ENCODE measurements at regions not wholly inside any gene's neighbourhood (a gene's known extent, or its start where the extent isn't known, plus 50 kb on each side); places are given as distances from the start of the nearest gene placed in this dataset.
"Not testable (repeated sequence)": the region's sequence is repeated elsewhere in the genome, so short reads cannot be mapped to it uniquely, and the experiment has no call there.

DNA sequence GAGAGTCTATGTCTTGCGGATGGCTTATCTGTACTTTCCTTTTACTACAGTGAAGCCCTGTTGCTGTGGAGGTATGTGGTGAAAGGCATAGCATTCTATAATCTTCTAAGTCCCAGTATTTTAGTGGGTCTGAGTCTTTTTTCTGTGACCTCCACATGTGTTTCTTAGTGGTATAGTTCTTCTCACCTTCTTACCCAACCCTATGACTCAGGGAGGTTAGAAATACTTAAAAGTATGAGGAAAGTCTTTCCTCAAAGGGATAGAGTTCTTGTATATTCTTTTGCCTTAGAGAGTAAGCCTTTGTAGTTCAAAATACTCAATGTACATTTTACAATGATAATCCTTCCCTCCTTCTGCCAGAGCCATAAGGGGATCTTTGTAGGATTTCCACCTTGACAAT is 621.9 kb upstream of the CTNND2 start:
- TF ChIP-seq, protein P1, sequence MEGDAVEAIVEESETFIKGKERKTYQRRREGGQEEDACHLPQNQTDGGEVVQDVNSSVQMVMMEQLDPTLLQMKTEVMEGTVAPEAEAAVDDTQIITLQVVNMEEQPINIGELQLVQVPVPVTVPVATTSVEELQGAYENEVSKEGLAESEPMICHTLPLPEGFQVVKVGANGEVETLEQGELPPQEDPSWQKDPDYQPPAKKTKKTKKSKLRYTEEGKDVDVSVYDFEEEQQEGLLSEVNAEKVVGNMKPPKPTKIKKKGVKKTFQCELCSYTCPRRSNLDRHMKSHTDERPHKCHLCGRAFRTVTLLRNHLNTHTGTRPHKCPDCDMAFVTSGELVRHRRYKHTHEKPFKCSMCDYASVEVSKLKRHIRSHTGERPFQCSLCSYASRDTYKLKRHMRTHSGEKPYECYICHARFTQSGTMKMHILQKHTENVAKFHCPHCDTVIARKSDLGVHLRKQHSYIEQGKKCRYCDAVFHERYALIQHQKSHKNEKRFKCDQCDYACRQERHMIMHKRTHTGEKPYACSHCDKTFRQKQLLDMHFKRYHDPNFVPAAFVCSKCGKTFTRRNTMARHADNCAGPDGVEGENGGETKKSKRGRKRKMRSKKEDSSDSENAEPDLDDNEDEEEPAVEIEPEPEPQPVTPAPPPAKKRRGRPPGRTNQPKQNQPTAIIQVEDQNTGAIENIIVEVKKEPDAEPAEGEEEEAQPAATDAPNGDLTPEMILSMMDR (IDR thresholded peaks at IDR 0.05; ENCODE audit: low read depth, low read length), result no peak

DNA sequence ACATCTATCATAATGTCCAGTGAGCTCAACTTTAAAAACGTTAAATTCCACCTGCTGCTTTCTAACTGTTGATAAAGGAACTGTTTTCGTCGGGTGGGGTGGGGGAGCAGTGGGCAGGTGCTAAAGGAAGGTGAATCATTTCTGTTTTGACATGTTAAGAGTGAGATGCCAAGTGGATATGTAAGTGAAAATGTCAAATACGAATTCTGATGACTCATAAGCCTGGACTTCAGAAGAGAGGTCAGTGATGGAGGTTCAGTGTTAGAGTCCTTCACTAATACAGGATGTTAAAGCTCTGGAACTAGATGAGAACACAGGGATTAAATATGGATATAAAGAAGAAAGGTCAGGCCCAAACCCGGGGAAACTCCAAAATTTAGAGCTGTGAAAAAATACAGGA is 617.9 kb upstream of the CTNND2 start:
- TF ChIP-seq, protein P1 (IDR thresholded peaks at IDR 0.05; ENCODE audit: low read depth, low read length), result no peak
- no peak overlapping the region for H3K4me3 ChIP-seq (ENCODE audit: low read depth, low read length)

More for the DNA sequence above, 621.9 kb upstream of the CTNND2 start:
- no peak overlapping the region for H3K4me3 ChIP-seq (ENCODE audit: low read depth, low read length)

DNA sequence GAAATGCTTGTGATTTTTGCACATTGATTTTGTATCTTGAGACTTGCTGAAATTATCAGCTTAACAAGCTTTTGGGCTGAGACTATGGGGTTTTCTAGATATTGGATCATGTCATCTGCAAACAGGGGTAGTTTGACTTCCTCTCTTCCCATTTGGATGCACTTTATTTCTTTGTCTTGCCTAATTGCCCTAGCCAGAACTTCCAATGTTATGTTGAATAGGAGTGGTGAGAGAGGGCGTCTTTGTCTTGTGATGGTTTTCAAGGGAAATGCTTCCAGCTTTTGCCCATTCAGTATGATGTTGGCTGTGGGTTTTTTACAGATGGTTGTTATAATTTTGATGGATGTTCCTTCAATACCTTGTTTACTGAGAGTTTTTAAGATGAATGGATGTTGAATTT is 600.7 kb upstream of the CTNND2 start:
- not testable (repeated sequence) for H3K4me3 ChIP-seq (ENCODE audit: low read depth, low read length)

DNA sequence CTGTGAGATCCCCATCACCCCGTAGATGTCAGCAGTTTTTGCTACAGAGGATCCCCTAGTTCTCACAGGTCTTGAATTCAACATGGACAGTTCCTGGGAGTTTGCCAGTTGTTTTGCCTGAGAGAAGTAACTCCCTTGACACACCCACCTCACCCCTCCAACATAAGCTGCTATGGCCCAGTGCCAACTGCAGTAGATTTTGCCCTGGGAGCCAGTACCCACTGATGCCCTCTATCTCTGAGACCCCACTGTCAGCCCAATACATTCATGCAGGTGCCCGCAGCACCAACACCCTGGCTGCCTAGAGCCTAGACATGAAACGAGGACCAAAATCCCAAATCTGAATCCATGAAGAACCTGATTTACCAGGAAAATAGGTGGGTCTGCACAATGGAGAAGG is 583.9 kb upstream of the CTNND2 start:
- TF ChIP-seq, protein P1 (IDR thresholded peaks at IDR 0.05; ENCODE audit: low read depth, low read length), result no peak
- no peak overlapping the region for H3K4me3 ChIP-seq (ENCODE audit: low read depth, low read length)

DNA sequence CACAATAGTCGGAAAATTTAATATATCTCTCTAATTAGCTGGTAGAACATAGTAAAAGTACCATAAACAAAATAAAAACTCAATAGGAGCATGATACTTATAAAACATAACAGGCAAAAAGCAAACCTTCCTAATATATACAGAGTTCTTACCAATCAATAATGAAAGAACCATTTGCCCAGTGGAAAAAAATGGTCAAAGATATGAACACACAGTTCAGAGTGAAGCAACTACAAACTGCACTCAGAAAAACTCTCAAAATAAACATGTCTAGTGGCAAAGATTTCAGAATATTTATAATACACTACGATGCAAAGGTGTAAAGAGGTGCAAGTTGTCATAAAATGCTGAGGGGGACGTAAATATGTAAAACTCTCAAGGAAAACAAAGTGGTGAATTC is 576.2 kb upstream of the CTNND2 start:
- no peak overlapping the region for H3K4me3 ChIP-seq (ENCODE audit: low read depth, low read length)
- TF ChIP-seq, protein P1 (IDR thresholded peaks at IDR 0.05; ENCODE audit: low read depth, low read length), result no peak

DNA sequence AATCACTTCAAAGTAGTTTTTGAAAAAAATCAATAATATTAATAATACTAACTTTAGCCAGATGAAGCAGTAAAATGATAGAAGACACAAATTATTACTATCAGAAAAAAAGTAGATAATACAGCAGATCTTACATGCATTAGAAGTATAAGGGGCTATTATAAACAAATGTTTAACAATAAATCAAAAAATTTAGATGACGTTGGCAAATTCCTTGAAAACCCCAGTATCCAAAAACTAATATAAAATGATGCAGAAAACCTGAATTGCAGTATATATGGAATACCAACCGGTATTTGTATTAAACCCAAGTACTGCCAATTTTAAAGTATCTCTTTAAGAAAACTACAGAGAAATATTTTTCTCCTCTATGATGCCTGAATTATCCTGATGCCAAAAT is 573.3 kb upstream of the CTNND2 start:
- TF ChIP-seq, protein P1 (IDR thresholded peaks at IDR 0.05; ENCODE audit: low read depth, low read length), result no peak
- H3K4me3 ChIP-seq (ENCODE audit: low read depth, low read length), result no peak overlapping the region

DNA sequence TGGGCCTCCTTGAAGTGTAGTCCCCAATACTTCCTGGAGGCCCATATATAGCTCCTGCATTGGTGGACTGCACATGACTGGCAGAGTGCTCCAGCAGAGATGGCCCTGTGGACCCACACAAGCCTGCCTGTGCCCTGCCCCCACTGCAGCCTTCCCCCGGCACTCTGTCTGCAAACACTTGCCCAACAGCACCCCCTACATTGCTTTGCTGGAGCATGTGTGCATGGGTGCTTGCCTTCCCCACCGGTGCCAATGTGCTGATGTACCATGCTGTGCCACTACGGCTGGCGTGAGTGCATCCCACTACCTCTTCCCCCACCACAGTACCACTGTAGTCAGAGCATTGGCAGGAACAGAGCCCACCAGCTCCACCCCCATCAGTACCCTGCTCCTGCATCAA is 563.6 kb upstream of the CTNND2 start:
- no peak overlapping the region for H3K4me3 ChIP-seq (ENCODE audit: low read depth, low read length)
- TF ChIP-seq, protein P1 (IDR thresholded peaks at IDR 0.05; ENCODE audit: low read depth, low read length), result no peak

DNA sequence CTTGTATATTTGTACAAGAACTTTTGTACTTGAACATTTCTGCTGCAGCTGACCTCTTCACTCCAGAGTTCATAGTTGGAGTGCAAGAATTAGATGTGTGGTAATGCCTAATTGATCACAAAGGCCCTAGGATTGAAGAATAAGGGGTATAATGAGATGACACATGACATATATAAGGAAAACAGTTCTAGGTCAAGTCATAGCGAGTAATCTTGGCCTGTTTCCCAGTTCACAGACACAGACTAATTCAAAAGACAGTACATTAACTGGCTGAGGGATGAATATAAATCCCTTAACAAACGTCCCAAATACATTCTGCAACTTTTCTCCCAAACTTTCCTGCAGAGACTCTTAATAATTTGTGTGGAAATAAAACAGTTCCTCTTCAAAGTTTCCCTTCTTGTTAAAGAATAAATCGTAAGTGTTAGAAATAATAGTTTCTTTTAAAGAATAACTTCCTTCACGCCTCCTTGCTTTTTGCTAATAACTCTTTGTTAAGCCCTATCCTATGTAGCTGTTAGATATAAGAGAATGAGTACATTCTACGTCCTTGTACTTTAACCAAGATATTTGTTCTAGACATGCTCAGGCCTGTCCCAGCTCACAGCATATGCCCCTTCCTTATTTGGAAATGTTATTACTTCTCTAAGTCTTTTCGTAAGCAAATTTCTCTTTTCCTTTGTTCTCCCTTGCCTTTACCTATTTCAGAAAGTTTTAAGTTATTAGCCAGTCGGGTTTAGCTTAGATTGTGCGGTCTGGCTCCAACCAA is 556.4 kb upstream of the CTNND2 start:
- TF ChIP-seq, protein P1 (IDR thresholded peaks at IDR 0.05; ENCODE audit: low read depth, low read length), result no peak
- H3K4me3 ChIP-seq (ENCODE audit: low read depth, low read length), result no peak overlapping the region
